ENCODE measurements at regions not wholly inside any gene's neighbourhood (a gene's known extent, or its start where the extent isn't known, plus 50 kb on each side); places are given as distances from the start of the nearest gene placed in this dataset.

- H3K9ac ChIP-seq (ENCODE audit: low read length): no peak overlapping the region
- no peaks in the 10 kb centered on the region for H3K4me1 ChIP-seq (ENCODE audit: insufficient read depth, low read length)
- H3K27ac ChIP-seq (ENCODE audit: low read depth, low read length): no peak overlapping the region
- H3K9me3 ChIP-seq (ENCODE audit: low read length): no peaks in the 10 kb centered on the region
- no peaks in the 10 kb centered on the region for H3K27me3 ChIP-seq (ENCODE audit: control insufficient read depth in 1 of 2, insufficient read depth in 2 of 2, low read length in 2 of 2)
- no peak overlapping the region for H3K4me3 ChIP-seq (ENCODE audit: low read depth in 1 of 2, low read length in 2 of 2)
- H3K36me3 ChIP-seq (ENCODE audit: insufficient read depth, low read length): no peaks in the 10 kb centered on the region
Measured at GRCh38 chr5:86981898-86982297, 285.8 kb upstream of the RASA1 start.

DNA sequence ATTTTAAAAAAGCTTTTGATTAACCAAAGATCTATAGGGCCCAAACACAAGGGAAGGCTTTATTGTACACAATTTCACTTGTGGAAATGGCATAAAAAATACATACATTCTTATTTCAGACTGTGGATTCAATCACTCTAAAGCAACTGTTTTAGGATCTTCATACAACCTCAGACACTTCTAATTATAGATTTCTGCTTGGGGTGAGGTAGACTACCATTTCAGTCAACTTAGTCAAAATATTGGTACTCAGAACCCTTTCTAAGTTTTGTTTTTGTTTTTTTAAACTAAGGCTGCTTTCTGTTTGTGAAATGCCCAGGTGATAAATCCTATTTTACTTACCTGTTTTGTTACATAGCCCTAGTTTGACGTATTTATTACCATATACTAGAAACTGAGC lies 284.5 kb upstream of the RASA1 start:
- Histone ChIP-seq H3K9me3 (ENCODE audit: low read length) (no peaks in the 10 kb centered on the region), H3K4me3 (ENCODE audit: low read depth in 1 of 2, low read length in 2 of 2) (no peak overlapping the region), H3K4me1 (ENCODE audit: insufficient read depth, low read length) (no peaks in the 10 kb centered on the region), H3K36me3 (ENCODE audit: insufficient read depth, low read length) (no peaks in the 10 kb centered on the region), H3K27ac (ENCODE audit: low read depth, low read length) (no peak overlapping the region), H3K27me3 (ENCODE audit: control insufficient read depth in 1 of 2, insufficient read depth in 2 of 2, low read length in 2 of 2) (no peaks in the 10 kb centered on the region), H3K9ac (ENCODE audit: low read length) (no peak overlapping the region)

GRCh38 chr5:86986837-86987236 lies 280.8 kb upstream of the RASA1 start:
- Histone ChIP-seq H3K4me3 (ENCODE audit: low read depth in 1 of 2, low read length in 2 of 2) (no peak overlapping the region), H3K27ac (ENCODE audit: low read depth, low read length) (no peak overlapping the region), H3K36me3 (ENCODE audit: insufficient read depth, low read length) (no peaks in the 10 kb centered on the region), H3K9ac (ENCODE audit: low read length) (no peak overlapping the region), H3K4me1 (ENCODE audit: insufficient read depth, low read length) (no peaks in the 10 kb centered on the region), H3K9me3 (ENCODE audit: low read length) (no peaks in the 10 kb centered on the region), H3K27me3 (ENCODE audit: control insufficient read depth in 1 of 2, insufficient read depth in 2 of 2, low read length in 2 of 2) (no peaks in the 10 kb centered on the region)

- Histone ChIP-seq H3K4me3 (ENCODE audit: low read depth in 1 of 2, low read length in 2 of 2) (no peak overlapping the region), H3K4me1 (ENCODE audit: insufficient read depth, low read length) (no peaks in the 10 kb centered on the region), H3K27me3 (ENCODE audit: control insufficient read depth in 1 of 2, insufficient read depth in 2 of 2, low read length in 2 of 2) (no peaks in the 10 kb centered on the region), H3K9me3 (ENCODE audit: low read length) (no peaks in the 10 kb centered on the region), H3K36me3 (ENCODE audit: insufficient read depth, low read length) (no peaks in the 10 kb centered on the region), H3K27ac (ENCODE audit: low read depth, low read length) (no peak overlapping the region), H3K9ac (ENCODE audit: low read length) (no peak overlapping the region)
Measured at GRCh38 chr5:86997516-86997915, 270.2 kb upstream of the RASA1 start.

DNA sequence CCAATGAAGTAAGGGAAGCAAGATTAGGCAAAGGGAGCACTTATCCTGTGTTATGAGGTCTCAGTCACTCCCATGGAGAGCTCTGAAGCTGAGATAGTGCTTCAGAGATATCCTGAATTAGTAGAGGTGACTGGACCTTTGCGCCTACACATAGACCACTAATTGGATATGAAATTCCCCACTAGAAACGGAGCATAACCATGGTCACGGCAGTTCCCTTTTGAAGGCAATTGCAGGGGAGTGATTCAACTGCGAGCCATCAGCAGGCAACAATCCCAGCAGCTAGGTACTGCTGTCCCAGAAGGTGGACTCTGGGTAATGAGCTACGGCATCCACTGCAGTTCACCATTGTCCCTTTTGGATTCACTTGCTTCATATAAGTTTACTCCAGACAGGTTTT lies 267.7 kb upstream of the RASA1 start:
- Histone ChIP-seq H3K27me3 (ENCODE audit: control insufficient read depth in 1 of 2, insufficient read depth in 2 of 2, low read length in 2 of 2) (no peaks in the 10 kb centered on the region), H3K9me3 (ENCODE audit: low read length) (no peaks in the 10 kb centered on the region), H3K36me3 (ENCODE audit: insufficient read depth, low read length) (no peaks in the 10 kb centered on the region), H3K4me1 (ENCODE audit: insufficient read depth, low read length) (no peaks in the 10 kb centered on the region), H3K9ac (ENCODE audit: low read length) (no peak overlapping the region), H3K4me3 (ENCODE audit: low read depth in 1 of 2, low read length in 2 of 2) (no peak overlapping the region), H3K27ac (ENCODE audit: low read depth, low read length) (no peak overlapping the region)

DNA sequence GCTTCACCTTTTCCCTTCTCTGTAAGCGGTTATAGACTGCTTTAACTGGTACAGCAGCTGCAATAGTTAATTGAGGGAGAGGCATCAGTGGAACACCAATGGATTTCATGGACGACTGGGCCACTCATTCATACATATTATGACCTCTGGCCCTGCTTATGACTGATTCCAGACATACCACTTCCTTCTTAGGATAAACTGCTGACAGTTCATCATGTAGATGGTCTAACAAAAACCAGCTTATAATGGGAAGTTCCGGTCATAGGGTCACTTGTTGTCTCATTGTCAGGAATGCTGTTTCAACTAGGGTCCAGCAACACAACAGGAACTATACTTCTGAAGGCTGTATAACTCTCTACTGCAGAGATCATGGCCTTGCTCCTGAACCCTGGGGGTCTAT lies 265.2 kb upstream of the RASA1 start:
- no peaks in the 10 kb centered on the region for H3K36me3 ChIP-seq (ENCODE audit: insufficient read depth, low read length)
- no peaks in the 10 kb centered on the region for H3K9me3 ChIP-seq (ENCODE audit: low read length)
- H3K4me3 ChIP-seq (ENCODE audit: low read depth in 1 of 2, low read length in 2 of 2): no peak overlapping the region
- H3K9ac ChIP-seq (ENCODE audit: low read length): no peak overlapping the region
- no peaks in the 10 kb centered on the region for H3K27me3 ChIP-seq (ENCODE audit: control insufficient read depth in 1 of 2, insufficient read depth in 2 of 2, low read length in 2 of 2)
- no peaks in the 10 kb centered on the region for H3K4me1 ChIP-seq (ENCODE audit: insufficient read depth, low read length)
- no peak overlapping the region for H3K27ac ChIP-seq (ENCODE audit: low read depth, low read length)

GRCh38 chr5:87004101-87004500 lies 263.6 kb upstream of the RASA1 start:
- H3K4me1 ChIP-seq (ENCODE audit: insufficient read depth, low read length): no peaks in the 10 kb centered on the region
- H3K9ac ChIP-seq (ENCODE audit: low read length): no peak overlapping the region
- no peaks in the 10 kb centered on the region for H3K36me3 ChIP-seq (ENCODE audit: insufficient read depth, low read length)
- no peaks in the 10 kb centered on the region for H3K9me3 ChIP-seq (ENCODE audit: low read length)
- H3K27ac ChIP-seq (ENCODE audit: low read depth, low read length): no peak overlapping the region
- H3K4me3 ChIP-seq (ENCODE audit: low read depth in 1 of 2, low read length in 2 of 2): no peak overlapping the region
- no peaks in the 10 kb centered on the region for H3K27me3 ChIP-seq (ENCODE audit: control insufficient read depth in 1 of 2, insufficient read depth in 2 of 2, low read length in 2 of 2)

DNA sequence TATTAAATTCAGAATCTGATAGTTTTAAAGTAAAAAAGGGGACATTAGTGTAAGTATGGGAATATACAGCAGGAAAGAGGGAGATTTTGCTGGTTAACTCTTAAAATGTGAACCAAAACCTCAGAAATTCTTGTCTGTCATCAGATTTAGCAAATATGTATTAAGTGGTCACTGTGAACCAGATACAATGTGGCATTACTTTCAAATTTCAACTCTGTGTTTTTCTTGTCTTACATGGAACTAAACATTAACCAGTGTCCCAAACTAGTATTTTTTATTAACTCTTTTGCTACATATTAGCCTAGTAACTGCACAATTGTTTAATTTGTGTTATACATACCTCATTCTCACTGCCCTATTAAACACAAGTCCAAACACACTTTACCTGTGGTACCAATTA lies 259.9 kb upstream of the RASA1 start:
- Histone ChIP-seq H3K27ac (ENCODE audit: low read depth, low read length) (no peak overlapping the region), H3K9ac (ENCODE audit: low read length) (no peak overlapping the region), H3K36me3 (ENCODE audit: insufficient read depth, low read length) (no peaks in the 10 kb centered on the region), H3K4me3 (ENCODE audit: low read depth in 1 of 2, low read length in 2 of 2) (no peak overlapping the region), H3K9me3 (ENCODE audit: low read length) (no peaks in the 10 kb centered on the region), H3K27me3 (ENCODE audit: control insufficient read depth in 1 of 2, insufficient read depth in 2 of 2, low read length in 2 of 2) (no peaks in the 10 kb centered on the region), H3K4me1 (ENCODE audit: insufficient read depth, low read length) (no peaks in the 10 kb centered on the region)

- Histone ChIP-seq H3K27ac (ENCODE audit: low read depth, low read length) (no peak overlapping the region), H3K9me3 (ENCODE audit: low read length) (no peaks in the 10 kb centered on the region), H3K4me3 (ENCODE audit: low read depth in 1 of 2, low read length in 2 of 2) (no peak overlapping the region), H3K36me3 (ENCODE audit: insufficient read depth, low read length) (no peaks in the 10 kb centered on the region), H3K4me1 (ENCODE audit: insufficient read depth, low read length) (no peaks in the 10 kb centered on the region), H3K27me3 (ENCODE audit: control insufficient read depth in 1 of 2, insufficient read depth in 2 of 2, low read length in 2 of 2) (no peaks in the 10 kb centered on the region), H3K9ac (ENCODE audit: low read length) (no peak overlapping the region)
Measured at GRCh38 chr5:87008751-87009560, 258.7 kb upstream of the RASA1 start.

- H3K9ac ChIP-seq (ENCODE audit: low read length): no peak overlapping the region
Measured at GRCh38 chr5:87010736-87011135, 256.9 kb upstream of the RASA1 start.

DNA sequence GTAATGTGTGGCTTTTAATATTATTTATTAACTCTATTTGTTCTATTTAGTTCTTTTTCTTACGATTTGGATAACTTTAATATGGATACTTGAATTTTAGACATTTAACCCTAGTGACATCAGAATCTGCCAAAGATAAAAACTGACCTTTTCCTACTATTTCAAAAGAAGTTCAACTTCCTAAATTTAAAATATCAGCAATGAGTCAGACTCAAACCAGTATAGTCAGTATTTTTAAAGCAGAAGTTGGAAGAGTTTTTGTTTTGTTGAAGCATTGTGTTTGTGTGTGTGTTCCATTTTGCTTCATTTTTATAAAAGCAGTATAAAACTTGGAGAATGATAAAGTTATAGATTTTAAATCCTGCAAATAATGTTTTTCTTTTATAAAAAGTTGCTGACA lies 251.8 kb upstream of the RASA1 start:
- Histone ChIP-seq H3K9ac (ENCODE audit: low read length) (no peak overlapping the region), H3K27ac (ENCODE audit: low read depth, low read length) (no peak overlapping the region), H3K36me3 (ENCODE audit: insufficient read depth, low read length) (no peaks in the 10 kb centered on the region), H3K4me1 (ENCODE audit: insufficient read depth, low read length) (peaks cover 3% of the 10 kb centered on the region), H3K27me3 (ENCODE audit: control insufficient read depth in 1 of 2, insufficient read depth in 2 of 2, low read length in 2 of 2) (no peaks in the 10 kb centered on the region), H3K9me3 (ENCODE audit: low read length) (no peaks in the 10 kb centered on the region), H3K4me3 (ENCODE audit: low read depth in 1 of 2, low read length in 2 of 2) (no peak overlapping the region)

More at GRCh38 chr5:87010736-87011135, 256.9 kb upstream of the RASA1 start:
- no peaks in the 10 kb centered on the region for H3K9me3 ChIP-seq (ENCODE audit: low read length)
- no peak overlapping the region for H3K4me3 ChIP-seq (ENCODE audit: low read depth in 1 of 2, low read length in 2 of 2)
- no peak overlapping the region for H3K27ac ChIP-seq (ENCODE audit: low read depth, low read length)
- H3K4me1 ChIP-seq (ENCODE audit: insufficient read depth, low read length): no peaks in the 10 kb centered on the region
- H3K36me3 ChIP-seq (ENCODE audit: insufficient read depth, low read length): no peaks in the 10 kb centered on the region
- H3K27me3 ChIP-seq (ENCODE audit: control insufficient read depth in 1 of 2, insufficient read depth in 2 of 2, low read length in 2 of 2): no peaks in the 10 kb centered on the region

Data from muscle layer of colon (tissue), 2 donors.